Tibial nerve (tissue), 4 donors: ENCODE measurements at regions not wholly inside any gene's neighbourhood (a gene's known extent, or its start where the extent isn't known, plus 50 kb on each side); places are given as distances from the start of the nearest gene placed in this dataset.

ENCODE experiments used
- DNase-seq, 2 donors: peaks; one replicate each; pipeline ENCODE4 v3.0.0-alpha.2; 2019; ENCODE audit warnings: low spot score in 2 of 2
- H3K27ac ChIP-seq, 4 donors: fragments of 200-600 bp; sonication (generic) in 3 of 4; one replicate each; pipeline ENCODE4 v1.5.1; 2017 to 2019; ENCODE audit warnings: mild to moderate bottlenecking in 1 of 4
- H3K27me3 ChIP-seq, 2 donors: fragments of 200-600 bp; sonication (generic) in 1 of 2; one replicate each; pipeline versions ENCODE4 v1.5.1 to v1.6.0; 2017 to 2019
- H3K36me3 ChIP-seq, 3 donors: fragments of 200-600 bp; sonication (generic); one replicate each; pipeline ENCODE4 v1.5.1; 2018 to 2019
- H3K4me1 ChIP-seq, 4 donors: fragments of 200-600 bp; sonication (generic) in 3 of 4; one replicate each; pipeline ENCODE4 v1.5.1; 2017 to 2019
- H3K4me3 ChIP-seq, 4 donors: fragments of 200-600 bp; sonication (generic) in 3 of 4; one replicate each; pipeline ENCODE4 v1.5.1; 2017 to 2019; ENCODE audit warnings: mild to moderate bottlenecking in 1 of 4, moderate library complexity in 1 of 4
- H3K9me3 ChIP-seq, 4 donors: fragments of 200-600 bp; sonication (generic) in 3 of 4; one replicate each; pipeline ENCODE4 v1.5.1; 2017 to 2019
- CTCF ChIP-seq, 5 experiments: fragments of 200-600 bp in 3 of 5; fragments of 450-650 bp in 2 of 5; sonication (generic) in 3 of 5; IDR thresholded peaks; one replicate each; pipeline ENCODE4 v1.5.1; 2016 to 2019; ENCODE audit warnings: antibody characterized with exemption in 5 of 5, mild to moderate bottlenecking in 3 of 5, moderate library complexity in 2 of 5
- EP300 ChIP-seq, 2 donors: sonication (generic); formaldehyde crosslinking; IDR thresholded peaks; one replicate each; pipeline ENCODE4 v1.6.1; 2017; ENCODE audit warnings: antibody characterized with exemption in 2 of 2, mild to moderate bottlenecking in 1 of 2
- POLR2A ChIP-seq, 2 donors: fragments of 450-650 bp; IDR thresholded peaks; one replicate each; pipeline ENCODE4 v1.6.1; 2017; ENCODE audit warnings: antibody characterized with exemption in 2 of 2, mild to moderate bottlenecking in 2 of 2, moderate library complexity in 2 of 2
- WGBS, 2 donors: methylation state at CpG; one replicate each; pipeline ENCODE4 v1.1.5; 2018; 5-methylcytosine and 5-hydroxymethylcytosine counted together

- DNase-seq, result no peak
- Histone ChIP-seq H3K27ac (no peak overlapping the region), H3K4me3 (no peak overlapping the region), H3K27me3 (no peaks in the 10 kb centered on the region), H3K9me3 (no peaks in the 10 kb centered on the region), H3K4me1 (no peaks in the 10 kb centered on the region), H3K36me3 (no peaks in the 10 kb centered on the region)
- WGBS, 2 donors, result 83 to 88% methylated on average over 1 of the region's 1 CpG
- no peak for TF ChIP-seq EP300 (IDR thresholded peaks at IDR 0.05)
Observed at GRCh38 chr2:84292545-84292944, 166.5 kb downstream of the SUCLG1 start.

- Histone ChIP-seq H3K4me1 (no peaks in the 10 kb centered on the region), H3K4me3 (no peak overlapping the region), H3K36me3 (no peaks in the 10 kb centered on the region), H3K27me3 (no peaks in the 10 kb centered on the region), H3K27ac (no peak overlapping the region), H3K9me3 (no peaks in the 10 kb centered on the region)
- 95 to 98% methylated on average over 29 of the region's 29 CpGs for WGBS, 2 donors
- DNase-seq, result no peak
- no peak for TF ChIP-seq CTCF (IDR thresholded peaks at IDR 0.05)
- TF ChIP-seq EP300 (IDR thresholded peaks at IDR 0.05), result no peak
- TF ChIP-seq POLR2A (IDR thresholded peaks at IDR 0.05), result no peak
Observed at GRCh38 chr2:84290537-84290936, 168.5 kb downstream of the SUCLG1 start.

- DNase-seq, result no peak
- Histone ChIP-seq H3K27ac (no peak overlapping the region), H3K4me3 (no peak overlapping the region), H3K9me3 (no peaks in the 10 kb centered on the region), H3K4me1 (no peaks in the 10 kb centered on the region), H3K27me3 (no peaks in the 10 kb centered on the region), H3K36me3 (no peaks in the 10 kb centered on the region)
- no peak for TF ChIP-seq CTCF (IDR thresholded peaks at IDR 0.05)
- TF ChIP-seq EP300 (IDR thresholded peaks at IDR 0.05), result no peak
- no peak for TF ChIP-seq POLR2A (IDR thresholded peaks at IDR 0.05)
- 66 to 67% methylated on average over 3 of the region's 3 CpGs for WGBS, 2 donors
Observed at GRCh38 chr2:84288293-84288692, 170.8 kb downstream of the SUCLG1 start.

- H3K27ac ChIP-seq, result no peak overlapping the region
- no peaks in the 10 kb centered on the region for H3K27me3 ChIP-seq
- no peak for TF ChIP-seq CTCF (IDR thresholded peaks at IDR 0.05)
- no peak for TF ChIP-seq POLR2A (IDR thresholded peaks at IDR 0.05)
- no peak for TF ChIP-seq EP300 (IDR thresholded peaks at IDR 0.05)
- H3K4me3 ChIP-seq, result no peak overlapping the region
- no peaks in the 10 kb centered on the region for H3K4me1 ChIP-seq
- H3K36me3 ChIP-seq, result no peaks in the 10 kb centered on the region
- no peaks in the 10 kb centered on the region for H3K9me3 ChIP-seq
- WGBS, 2 donors, result 81 to 88% methylated on average over 4 of the region's 4 CpGs
- no peak for DNase-seq
Observed at GRCh38 chr2:84286878-84287277, 172.2 kb downstream of the SUCLG1 start.

- Histone ChIP-seq H3K4me3 (no peak overlapping the region), H3K27ac (no peak overlapping the region), H3K36me3 (no peaks in the 10 kb centered on the region), H3K4me1 (no peaks in the 10 kb centered on the region), H3K9me3 (no peaks in the 10 kb centered on the region), H3K27me3 (no peaks in the 10 kb centered on the region)
- TF ChIP-seq CTCF (IDR thresholded peaks at IDR 0.05), result no peak
- TF ChIP-seq EP300 (IDR thresholded peaks at IDR 0.05), result no peak
- TF ChIP-seq POLR2A (IDR thresholded peaks at IDR 0.05), result no peak
- no peak for DNase-seq
- 49 to 67% methylated on average over 1 of the region's 1 CpG for WGBS, 2 donors
Observed at GRCh38 chr2:84285056-84285747, 173.9 kb downstream of the SUCLG1 start.

GRCh38 chr2:84283506-84283905 lies 175.6 kb downstream of the SUCLG1 start:
- Histone ChIP-seq H3K27ac (no peak overlapping the region), H3K4me3 (no peak overlapping the region), H3K36me3 (no peaks in the 10 kb centered on the region), H3K4me1 (no peaks in the 10 kb centered on the region), H3K27me3 (no peaks in the 10 kb centered on the region), H3K9me3 (no peaks in the 10 kb centered on the region)
- DNase-seq, result no peak
- no peak for TF ChIP-seq POLR2A (IDR thresholded peaks at IDR 0.05)
- 19 to 32% methylated on average over 3 of the region's 3 CpGs for WGBS, 2 donors
